Karpas-422 (cell line): ENCODE measurements at regions not wholly inside any gene's neighbourhood (a gene's known extent, or its start where the extent isn't known, plus 50 kb on each side); places are given as distances from the start of the nearest gene placed in this dataset.
"Not testable (repeated sequence)": the region's sequence is repeated elsewhere in the genome, so short reads cannot be mapped to it uniquely, and the experiment has no call there.

Source experiments
- DNase-seq: peaks from one replicate; pipeline ENCODE4 v3.0.0-alpha.2; 2015
- H2AFZ ChIP-seq: fragments of 200-600 bp; sonication (generic); 2 replicates; pipeline ENCODE4 v1.6.1; 2014; ENCODE audit warnings: antibody characterized with exemption, low read length, mixed read lengths
- H3K27ac ChIP-seq: fragments of 200-600 bp; sonication (generic); 2 replicates; pipeline ENCODE4 v1.5.1; 2014; ENCODE audit warnings: mild to moderate bottlenecking, low read length, moderate library complexity
- H3K27me3 ChIP-seq: fragments of 200-600 bp; sonication (generic); 2 replicates; pipeline ENCODE4 v1.6.1; 2014; ENCODE audit warnings: low read length, mixed read lengths
- H3K36me3 ChIP-seq: fragments of 200-600 bp; sonication (generic); 2 replicates; pipeline ENCODE4 v1.6.1; 2014; ENCODE audit warnings: low read length, mixed read lengths; ENCODE audit not compliant: insufficient read depth
- H3K4me1 ChIP-seq: fragments of 200-600 bp; sonication (generic); 2 replicates; pipeline ENCODE4 v1.6.1; 2014; ENCODE audit warnings: mild to moderate bottlenecking, low read length, mixed read lengths
- H3K4me2 ChIP-seq: fragments of 200-600 bp; sonication (generic); 2 replicates; pipeline ENCODE4 v1.6.1; 2014; ENCODE audit warnings: low read length, low read depth, mild to moderate bottlenecking; ENCODE audit not compliant: poor library complexity, severe bottlenecking
- H3K4me3 ChIP-seq: fragments of 200-600 bp; sonication (generic); 2 replicates; pipeline ENCODE4 v1.5.1; 2014; ENCODE audit warnings: mild to moderate bottlenecking, antibody characterized with exemption, low read length, mixed read lengths
- H3K79me2 ChIP-seq: fragments of 200-600 bp; sonication (generic); 2 replicates; pipeline ENCODE4 v1.6.1; 2014; ENCODE audit warnings: mild to moderate bottlenecking, low read length, mixed read lengths
- H3K9ac ChIP-seq: fragments of 200-600 bp; sonication (generic); 2 replicates; pipeline ENCODE4 v1.6.0; 2014; ENCODE audit warnings: low read length
- H3K9me2 ChIP-seq: fragments of 200-600 bp; sonication (generic), shearing (Covaris generic); replicated peaks from 2 replicates; pipeline ENCODE4 v1.6.0; 2014; ENCODE audit warnings: mild to moderate bottlenecking, low read length, moderate library complexity; ENCODE audit not compliant: insufficient read depth
- H3K9me3 ChIP-seq: fragments of 300-700, 200-600 bp; sonication (generic); 2 replicates; pipeline ENCODE4 v1.6.1; 2014; ENCODE audit warnings: low read length, mixed read lengths
- H4K20me1 ChIP-seq: fragments of 200-600 bp; sonication (generic); 2 replicates; pipeline ENCODE4 v1.6.1; 2014; ENCODE audit warnings: mild to moderate bottlenecking, antibody characterized with exemption, low read length, low read depth; ENCODE audit not compliant: insufficient read depth

- H2AFZ ChIP-seq, DNase-seq, H4K20me1 ChIP-seq, H3K27me3 ChIP-seq, H3K4me2 ChIP-seq, H3K9me2 ChIP-seq, H3K36me3 ChIP-seq, H3K79me2 ChIP-seq, H3K27ac ChIP-seq, H3K9ac ChIP-seq, H3K4me1 ChIP-seq, H3K9me3 ChIP-seq, H3K4me3 ChIP-seq: not testable (repeated sequence)
Measured at GRCh38 chr3:177628095-177628719, 430.9 kb upstream of the TBL1XR1 start.

- H4K20me1 ChIP-seq = no peaks in the 10 kb centered on the region
- no peak overlapping the region for H3K27ac ChIP-seq
- no peaks in the 10 kb centered on the region for H3K36me3 ChIP-seq
- H3K4me2 ChIP-seq = no peak overlapping the region
- DNase-seq = no peak
- H3K79me2 ChIP-seq = no peaks in the 10 kb centered on the region
- H3K27me3 ChIP-seq = 0 out of 2 replicates have a peak, but pooled peaks cover 2% of the 10 kb centered on the region
- no peaks in the 10 kb centered on the region for H3K9me3 ChIP-seq
- H3K4me3 ChIP-seq = no peak overlapping the region
- H3K4me1 ChIP-seq = no peaks in the 10 kb centered on the region
- no peaks in the 10 kb centered on the region for H3K9me2 ChIP-seq
- no peak overlapping the region for H3K9ac ChIP-seq
- no peak overlapping the region for H2AFZ ChIP-seq
Measured at GRCh38 chr3:177629276-177629675, 432.0 kb upstream of the TBL1XR1 start.

GRCh38 chr3:177633671-177634207 is 436.5 kb upstream of the TBL1XR1 start:
- H3K4me3 ChIP-seq = no peak overlapping the region
- H3K27ac ChIP-seq = no peak overlapping the region
- no peaks in the 10 kb centered on the region for H3K79me2 ChIP-seq
- no peaks in the 10 kb centered on the region for H3K9me3 ChIP-seq
- H3K36me3 ChIP-seq = no peaks in the 10 kb centered on the region
- no peak overlapping the region for H3K9ac ChIP-seq
- no peaks in the 10 kb centered on the region for H3K4me1 ChIP-seq
- no peaks in the 10 kb centered on the region for H4K20me1 ChIP-seq
- no peaks in the 10 kb centered on the region for H3K9me2 ChIP-seq
- no peak overlapping the region for H3K4me2 ChIP-seq
- no peak for DNase-seq
- H3K27me3 ChIP-seq = 0 out of 2 replicates have a peak, but pooled peaks cover 2% of the 10 kb centered on the region
- no peak overlapping the region for H2AFZ ChIP-seq

GRCh38 chr3:177635601-177636106 is 438.4 kb upstream of the TBL1XR1 start:
- H2AFZ ChIP-seq, H3K9me2 ChIP-seq, H3K9me3 ChIP-seq, H3K36me3 ChIP-seq, H3K79me2 ChIP-seq, DNase-seq, H3K9ac ChIP-seq, H3K4me3 ChIP-seq, H3K27me3 ChIP-seq, H4K20me1 ChIP-seq, H3K27ac ChIP-seq, H3K4me1 ChIP-seq, H3K4me2 ChIP-seq: not testable (repeated sequence)

- H3K27me3 ChIP-seq = no peaks in the 10 kb centered on the region
- H3K36me3 ChIP-seq = no peaks in the 10 kb centered on the region
- no peak overlapping the region for H3K27ac ChIP-seq
- no peak overlapping the region for H3K4me3 ChIP-seq
- H3K9me2 ChIP-seq = no peaks in the 10 kb centered on the region
- DNase-seq = no peak
- no peak overlapping the region for H2AFZ ChIP-seq
- no peaks in the 10 kb centered on the region for H3K79me2 ChIP-seq
- H3K9me3 ChIP-seq = no peaks in the 10 kb centered on the region
- no peak overlapping the region for H3K9ac ChIP-seq
- no peak overlapping the region for H3K4me2 ChIP-seq
- no peaks in the 10 kb centered on the region for H3K4me1 ChIP-seq
- H4K20me1 ChIP-seq = no peaks in the 10 kb centered on the region
Measured at GRCh38 chr3:177640319-177640965, 443.2 kb upstream of the TBL1XR1 start.

GRCh38 chr3:177641206-177641605 is 443.9 kb upstream of the TBL1XR1 start:
- no peaks in the 10 kb centered on the region for H3K9me3 ChIP-seq
- DNase-seq = no peak
- H3K9me2 ChIP-seq = no peaks in the 10 kb centered on the region
- H3K27me3 ChIP-seq = no peaks in the 10 kb centered on the region
- H3K36me3 ChIP-seq = no peaks in the 10 kb centered on the region
- no peaks in the 10 kb centered on the region for H4K20me1 ChIP-seq
- H2AFZ ChIP-seq = no peak overlapping the region
- no peaks in the 10 kb centered on the region for H3K79me2 ChIP-seq
- H3K4me3 ChIP-seq = no peak overlapping the region
- H3K4me1 ChIP-seq = no peaks in the 10 kb centered on the region
- H3K9ac ChIP-seq = no peak overlapping the region
- H3K4me2 ChIP-seq = no peak overlapping the region
- no peak overlapping the region for H3K27ac ChIP-seq

GRCh38 chr3:177642042-177642803 is 444.9 kb upstream of the TBL1XR1 start:
- Histone ChIP-seq H3K9me3 (no peaks in the 10 kb centered on the region), H4K20me1 (no peaks in the 10 kb centered on the region), H2AFZ (no peak overlapping the region), H3K4me2 (no peak overlapping the region), H3K4me3 (no peak overlapping the region), H3K27ac (no peak overlapping the region), H3K9ac (no peak overlapping the region), H3K9me2 (no peaks in the 10 kb centered on the region), H3K36me3 (no peaks in the 10 kb centered on the region), H3K79me2 (no peaks in the 10 kb centered on the region), H3K4me1 (no peaks in the 10 kb centered on the region), H3K27me3 (no peaks in the 10 kb centered on the region)
- no peak for DNase-seq

- Histone ChIP-seq H4K20me1 (no peaks in the 10 kb centered on the region), H3K9me3 (no peaks in the 10 kb centered on the region), H3K36me3 (no peaks in the 10 kb centered on the region), H3K4me1 (no peaks in the 10 kb centered on the region), H3K27me3 (no peaks in the 10 kb centered on the region), H2AFZ (no peak overlapping the region), H3K4me3 (no peak overlapping the region), H3K4me2 (no peak overlapping the region), H3K27ac (no peak overlapping the region), H3K9ac (no peak overlapping the region), H3K9me2 (no peaks in the 10 kb centered on the region), H3K79me2 (no peaks in the 10 kb centered on the region)
- DNase-seq = no peak
Measured at GRCh38 chr3:177642804-177643125, 445.5 kb upstream of the TBL1XR1 start.
